Muscle layer of duodenum (tissue), 2 donors: ENCODE measurements at regions not wholly inside any gene's neighbourhood (a gene's known extent, or its start where the extent isn't known, plus 50 kb on each side); places are given as distances from the start of the nearest gene placed in this dataset.

Experiments
- H3K27ac ChIP-seq: one replicate; pipeline ENCODE4 v1.7.0; 2013; ENCODE audit warnings: mild to moderate bottlenecking, low read length
- H3K27me3 ChIP-seq: one replicate; pipeline ENCODE4 v1.7.0; 2013; ENCODE audit warnings: low read depth, mild to moderate bottlenecking, control low read depth, low read length
- H3K36me3 ChIP-seq, 2 donors: one replicate each; pipeline ENCODE4 v1.7.0; 2013; ENCODE audit warnings: low read length in 2 of 2, control low read depth in 1 of 2, mild to moderate bottlenecking in 1 of 2; ENCODE audit not compliant: insufficient read depth in 2 of 2, control insufficient read depth in 1 of 2
- H3K4me1 ChIP-seq, 2 donors: one replicate each; pipeline ENCODE4 v1.7.0; 2013; ENCODE audit warnings: low read length in 2 of 2, mild to moderate bottlenecking in 2 of 2, control low read depth in 1 of 2, moderate library complexity in 1 of 2; ENCODE audit not compliant: insufficient read depth in 2 of 2, control insufficient read depth in 1 of 2
- H3K4me3 ChIP-seq, 2 donors: one replicate each; pipeline ENCODE4 v1.7.0; 2013; ENCODE audit warnings: low read length in 2 of 2, low read depth in 1 of 2, mild to moderate bottlenecking in 1 of 2
- H3K9me3 ChIP-seq, 2 donors: one replicate each; pipeline ENCODE4 v1.7.0; 2013; ENCODE audit warnings: low read length in 2 of 2, control low read depth in 1 of 2, mild to moderate bottlenecking in 1 of 2; ENCODE audit not compliant: control insufficient read depth in 1 of 2
- donor health status: healthy.

DNA sequence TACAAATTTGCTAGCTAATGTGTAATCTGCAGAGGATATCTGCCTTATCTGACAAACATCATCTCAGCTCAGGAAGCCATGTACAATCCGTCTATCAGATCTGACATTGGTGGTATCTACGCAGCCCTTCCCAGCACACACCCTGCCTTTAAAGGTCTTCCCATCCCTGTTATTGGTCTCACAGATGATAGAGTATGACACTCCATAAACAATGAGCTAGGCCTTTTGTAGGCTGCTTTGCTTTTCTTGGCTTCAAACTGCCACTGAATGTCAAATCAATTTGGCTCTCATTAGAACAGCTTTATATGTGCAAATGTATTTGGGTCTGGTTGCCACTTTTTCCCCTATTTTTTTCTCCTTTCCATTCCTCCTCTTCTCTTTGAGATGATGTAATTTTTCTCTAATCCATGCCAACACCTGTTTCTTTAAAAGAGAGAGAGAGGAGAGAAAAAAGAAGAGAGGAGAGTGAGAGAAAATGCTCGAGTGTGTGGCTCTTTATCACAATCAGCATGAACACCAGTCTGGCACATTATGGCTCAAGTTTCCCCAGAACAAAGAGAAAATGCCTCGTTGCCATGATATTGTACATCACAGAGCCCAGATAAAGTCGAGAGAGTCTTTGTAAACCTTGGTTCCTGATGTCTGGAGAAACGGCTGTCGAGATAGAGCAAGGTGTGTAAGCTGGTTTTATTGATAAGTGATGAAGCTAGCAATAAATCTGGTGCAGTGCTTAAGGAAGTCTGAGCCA lies 80.8 kb upstream of the DPH6 start:
- no peak overlapping the region for H3K27ac ChIP-seq
- no peaks in the 10 kb centered on the region for H3K9me3 ChIP-seq
- H3K4me3 ChIP-seq, result no peak overlapping the region
- no peaks in the 10 kb centered on the region for H3K36me3 ChIP-seq
- no peaks in the 10 kb centered on the region for H3K27me3 ChIP-seq
- peaks cover 0 to 10% of the 10 kb centered on the region in 2 donors for H3K4me1 ChIP-seq

DNA sequence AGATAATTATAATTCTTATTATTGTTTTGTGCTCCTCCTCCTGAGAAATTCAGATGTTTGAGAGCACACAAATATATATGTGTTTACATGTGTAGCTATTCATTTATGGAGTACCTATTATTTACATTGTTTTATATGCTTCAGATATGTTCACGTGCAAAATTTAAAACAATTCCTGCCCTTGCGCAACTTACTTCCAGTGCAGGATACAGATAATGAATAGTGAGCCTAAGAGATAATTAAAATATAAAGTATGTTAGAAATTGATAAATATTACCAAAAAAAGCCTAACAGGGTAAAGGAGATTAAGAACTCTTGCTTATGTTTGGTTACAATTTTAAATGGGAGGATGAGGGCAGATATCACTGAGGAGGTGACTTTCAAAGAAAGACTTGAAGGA lies 81.7 kb upstream of the DPH6 start:
- peaks cover 0 to 10% of the 10 kb centered on the region in 2 donors for H3K4me1 ChIP-seq

GRCh38 chr15:35629766-35630165 lies 83.8 kb upstream of the DPH6 start:
- H3K4me3 ChIP-seq, result no peak overlapping the region
- H3K4me1 ChIP-seq, result peaks cover 0 to 10% of the 10 kb centered on the region in 2 donors
- H3K27me3 ChIP-seq, result no peaks in the 10 kb centered on the region
- H3K9me3 ChIP-seq, result no peaks in the 10 kb centered on the region
- no peaks in the 10 kb centered on the region for H3K36me3 ChIP-seq
- H3K27ac ChIP-seq, result no peak overlapping the region

More for the DNA sequence above, 81.7 kb upstream of the DPH6 start:
- H3K4me3 ChIP-seq, result no peak overlapping the region
- H3K36me3 ChIP-seq, result no peaks in the 10 kb centered on the region
- H3K27me3 ChIP-seq, result no peaks in the 10 kb centered on the region
- no peaks in the 10 kb centered on the region for H3K9me3 ChIP-seq
- H3K27ac ChIP-seq, result no peak overlapping the region

- H3K4me3 ChIP-seq, result no peak overlapping the region
- peaks cover 0 to 15% of the 10 kb centered on the region in 2 donors for H3K4me1 ChIP-seq
- H3K27me3 ChIP-seq, result no peaks in the 10 kb centered on the region
- H3K36me3 ChIP-seq, result no peaks in the 10 kb centered on the region
- H3K27ac ChIP-seq, result no peak overlapping the region
- H3K9me3 ChIP-seq, result no peaks in the 10 kb centered on the region
Measured at GRCh38 chr15:35630532-35630931, 84.6 kb upstream of the DPH6 start.

GRCh38 chr15:35630985-35631384 lies 85.0 kb upstream of the DPH6 start:
- Histone ChIP-seq H3K4me1 (peaks cover 0 to 13% of the 10 kb centered on the region in 2 donors), H3K36me3 (no peaks in the 10 kb centered on the region), H3K9me3 (no peaks in the 10 kb centered on the region), H3K4me3 (no peak overlapping the region), H3K27ac (no peak overlapping the region), H3K27me3 (no peaks in the 10 kb centered on the region)

DNA sequence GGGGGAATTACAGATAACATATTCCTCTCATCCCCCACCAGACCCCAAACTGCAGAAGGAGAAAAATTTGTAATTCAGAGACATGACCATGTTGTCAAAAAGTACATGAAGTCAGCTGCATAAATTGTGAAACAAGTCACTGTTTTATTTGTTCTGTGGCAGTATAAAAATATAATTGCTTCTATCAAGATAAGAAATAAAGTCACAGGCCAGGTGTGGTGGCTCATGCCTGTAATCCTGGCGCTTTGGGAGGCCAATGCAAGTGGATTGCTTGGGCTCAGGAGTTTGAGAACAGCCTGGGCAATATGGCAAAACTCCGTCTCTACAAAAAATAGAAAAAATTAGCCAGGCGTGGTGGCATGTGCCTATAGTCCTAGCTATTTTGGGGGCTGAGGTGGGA lies 87.7 kb upstream of the DPH6 start:
- H3K36me3 ChIP-seq, result no peaks in the 10 kb centered on the region
- H3K4me1 ChIP-seq, result peaks cover 0 to 6% of the 10 kb centered on the region in 2 donors
- no peak overlapping the region for H3K27ac ChIP-seq
- no peaks in the 10 kb centered on the region for H3K27me3 ChIP-seq
- H3K4me3 ChIP-seq, result no peak overlapping the region
- H3K9me3 ChIP-seq, result no peaks in the 10 kb centered on the region

- Histone ChIP-seq H3K4me1 (no peaks in the 10 kb centered on the region), H3K27me3 (no peaks in the 10 kb centered on the region), H3K36me3 (no peaks in the 10 kb centered on the region), H3K9me3 (peaks cover 0 to 4% of the 10 kb centered on the region in 2 donors), H3K27ac (no peak overlapping the region), H3K4me3 (no peak overlapping the region)
Measured at GRCh38 chr15:35646790-35647189, 100.8 kb upstream of the DPH6 start.

- H3K4me1 ChIP-seq, result no peaks in the 10 kb centered on the region
- H3K36me3 ChIP-seq, result no peaks in the 10 kb centered on the region
- H3K4me3 ChIP-seq, result no peak overlapping the region
- H3K27ac ChIP-seq, result no peak overlapping the region
- H3K9me3 ChIP-seq, result peaks cover 0 to 4% of the 10 kb centered on the region in 2 donors
- H3K27me3 ChIP-seq, result no peaks in the 10 kb centered on the region
Measured at GRCh38 chr15:35647303-35647702, 101.3 kb upstream of the DPH6 start.

DNA sequence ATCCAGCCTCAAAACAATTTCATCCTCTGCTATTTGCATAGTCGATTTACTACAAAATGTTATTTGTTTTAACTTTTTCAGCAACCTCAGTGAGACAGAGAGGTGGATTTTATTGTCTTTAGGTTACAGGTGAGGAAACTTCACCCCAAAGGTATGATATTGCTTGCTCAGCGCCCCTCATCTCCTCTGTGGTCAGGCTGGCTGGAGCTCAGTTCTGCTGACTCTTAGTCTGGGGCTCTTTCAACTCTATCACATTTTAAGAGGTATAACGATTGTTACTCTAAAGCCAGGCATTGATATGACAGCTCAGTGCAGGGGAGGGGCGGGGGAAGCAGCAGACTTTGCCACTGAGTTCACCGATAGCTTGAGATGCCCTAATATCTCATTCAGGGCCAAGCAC lies 103.0 kb upstream of the DPH6 start:
- no peak overlapping the region for H3K27ac ChIP-seq
- no peaks in the 10 kb centered on the region for H3K9me3 ChIP-seq
- no peak overlapping the region for H3K4me3 ChIP-seq
- no peaks in the 10 kb centered on the region for H3K27me3 ChIP-seq
- no peaks in the 10 kb centered on the region for H3K4me1 ChIP-seq
- no peaks in the 10 kb centered on the region for H3K36me3 ChIP-seq

DNA sequence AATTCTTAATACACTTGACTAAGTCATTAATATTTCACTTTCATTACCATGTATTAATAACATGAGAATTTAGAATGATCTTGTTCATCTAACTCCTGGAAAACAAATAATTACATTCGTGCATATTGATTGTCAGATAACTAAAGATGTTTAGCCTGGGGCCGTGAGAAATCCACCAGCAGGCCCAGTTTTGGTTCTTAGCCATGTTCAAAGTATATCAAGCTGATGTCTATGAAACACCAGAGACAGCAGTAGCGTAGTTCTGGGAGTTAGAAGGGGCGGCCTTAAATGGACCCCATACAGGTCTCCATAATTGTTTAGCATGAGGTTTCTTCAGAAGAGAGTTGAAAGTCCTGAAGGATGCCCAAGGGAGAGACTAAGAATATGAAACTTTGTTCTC lies 103.6 kb upstream of the DPH6 start:
- Histone ChIP-seq H3K36me3 (no peaks in the 10 kb centered on the region), H3K4me1 (no peaks in the 10 kb centered on the region), H3K27me3 (no peaks in the 10 kb centered on the region), H3K4me3 (no peak overlapping the region), H3K9me3 (no peaks in the 10 kb centered on the region), H3K27ac (no peak overlapping the region)

GRCh38 chr15:35654332-35654731 lies 108.4 kb upstream of the DPH6 start:
- no peaks in the 10 kb centered on the region for H3K9me3 ChIP-seq
- no peaks in the 10 kb centered on the region for H3K4me1 ChIP-seq
- no peak overlapping the region for H3K27ac ChIP-seq
- no peaks in the 10 kb centered on the region for H3K27me3 ChIP-seq
- H3K4me3 ChIP-seq, result no peak overlapping the region
- no peaks in the 10 kb centered on the region for H3K36me3 ChIP-seq
